Endothelial cell of umbilical vein (primary cell): ENCODE measurements at regions not wholly inside any gene's neighbourhood (a gene's known extent, or its start where the extent isn't known, plus 50 kb on each side); places are given as distances from the start of the nearest gene placed in this dataset.

Source experiments
- BruUV-seq: library from RNA; stranded (reverse); fragments of 400-500 nt; replicated peaks from 2 replicates; lab custom pipeline; 2021; lab: Mats Ljungman, UMichigan
- CTCF ChIA-PET: fragments of 300-600, 350-600 bp; sonication (Branson Sonifier 250); formaldehyde crosslinking; loops from one replicate; lab custom pipeline; 2021; ENCODE audit warnings: antibody characterized with exemption, inconsistent platforms; lab: Charles Lee
- POLR2A ChIA-PET: fragments of 300-600, 350-600 bp; sonication (Branson Sonifier 250); formaldehyde crosslinking; loops from one replicate; lab custom pipeline; 2021; ENCODE audit warnings: antibody characterized with exemption, inconsistent platforms; lab: Charles Lee
- DNase-seq: peaks from one replicate; pipeline ENCODE4 v3.0.0-alpha.2; 2011; ENCODE audit warnings: low read depth, low spot score
- FAIRE-seq: peaks from 2 replicates; lab custom pipeline; 2011; peaks lifted over from hg19 to GRCh38; lab: Jason Lieb, UNC
- H2AFZ ChIP-seq: 2 replicates; pipeline ENCODE4 v1.6.0; 2012; ENCODE audit warnings: low read depth, low read length, control low read depth, inconsistent platforms
- H3K27ac ChIP-seq: 2 replicates; pipeline ENCODE4 v1.5.1; 2011; ENCODE audit warnings: low read depth, mild to moderate bottlenecking, control low read depth, low read length, moderate library complexity; ENCODE audit not compliant: insufficient read depth
- H3K27me3 ChIP-seq, 2 experiments: 2 replicates each; pipeline versions ENCODE4 v1.6.0 to v1.6.1; 2011; ENCODE audit warnings: low read length in 2 of 2, mixed read lengths in 1 of 2; ENCODE audit not compliant: control insufficient read depth in 2 of 2, insufficient read depth in 2 of 2
- H3K36me3 ChIP-seq, 2 experiments: 2 replicates in 1 of 2; 3 replicates in 1 of 2; pipeline ENCODE4 v1.5.1; 2011; ENCODE audit warnings: low read length in 2 of 2, mild to moderate bottlenecking in 1 of 2, moderate library complexity in 1 of 2; ENCODE audit not compliant: control insufficient read depth in 2 of 2, insufficient read depth in 2 of 2; ENCODE audit errors: extremely low read depth in 1 of 2
- H3K4me1 ChIP-seq: 3 replicates; pipeline ENCODE4 v1.5.1; 2011; ENCODE audit warnings: mild to moderate bottlenecking, low read length; ENCODE audit not compliant: control insufficient read depth, insufficient read depth; ENCODE audit errors: extremely low read depth
- H3K4me2 ChIP-seq: 2 replicates; pipeline ENCODE4 v1.6.1; 2011; ENCODE audit warnings: low read length, control low read depth, mixed read lengths; ENCODE audit not compliant: insufficient read depth
- H3K4me3 ChIP-seq, 3 experiments: fragments of 200-600 bp in 1 of 3; sonication (generic), shearing (Covaris generic) in 1 of 3; replicated peaks in 1 of 3; 2 replicates each; pipeline ENCODE4 v1.5.1; 2011 to 2016; ENCODE audit warnings: control low read depth in 3 of 3, low read length in 3 of 3, mild to moderate bottlenecking in 2 of 3, inconsistent platforms in 1 of 3, low read depth in 1 of 3, moderate library complexity in 1 of 3; ENCODE audit not compliant: insufficient read depth in 1 of 3
- H3K79me2 ChIP-seq: 2 replicates; pipeline ENCODE4 v1.6.0; 2012; ENCODE audit warnings: low read length, inconsistent platforms; ENCODE audit not compliant: control insufficient read depth, insufficient read depth
- H3K9ac ChIP-seq: replicated peaks from 2 replicates; pipeline ENCODE3; 2011; ENCODE audit warnings: low read length, control low read depth; ENCODE audit not compliant: insufficient read depth; ENCODE audit errors: extremely low read depth
- H3K9me1 ChIP-seq: replicated peaks from 3 replicates; pipeline ENCODE4 v1.6.0; 2011; ENCODE audit warnings: mild to moderate bottlenecking, low read length; ENCODE audit not compliant: control insufficient read depth, insufficient read depth; ENCODE audit errors: extremely low read depth
- H3K9me3 ChIP-seq: replicated peaks from 2 replicates; pipeline ENCODE4 v1.5.1; 2012; ENCODE audit warnings: low read length, inconsistent platforms; ENCODE audit not compliant: control insufficient read depth, insufficient read depth
- H4K20me1 ChIP-seq: replicated peaks from 2 replicates; pipeline ENCODE3; 2011; ENCODE audit warnings: mild to moderate bottlenecking, low read length; ENCODE audit not compliant: control insufficient read depth, insufficient read depth; ENCODE audit errors: extremely low read depth
- CTCF ChIP-seq, 2 donors: IDR thresholded peaks; 1 replicate in 1 of 2; 2 replicates in 1 of 2; pipeline ENCODE4 v1.5.1; 2011; ENCODE audit warnings: low read length in 2 of 2, mild to moderate bottlenecking in 2 of 2, moderate library complexity in 2 of 2, control low read depth in 1 of 2, inconsistent platforms in 1 of 2, low read depth in 1 of 2; ENCODE audit not compliant: insufficient read depth in 1 of 2; ENCODE audit errors: extremely low read depth in 1 of 2
- EZH2 ChIP-seq: IDR thresholded peaks from 2 replicates; pipeline ENCODE4 v1.6.1; 2012; ENCODE audit warnings: borderline replicate concordance, low read depth, mild to moderate bottlenecking, moderate library complexity, low read length, inconsistent platforms; ENCODE audit not compliant: severe bottlenecking
- FOS ChIP-seq: IDR thresholded peaks from 2 replicates; pipeline ENCODE4 v1.6.1; 2011; ENCODE audit warnings: mild to moderate bottlenecking, low read length, moderate library complexity, borderline replicate concordance; ENCODE audit not compliant: insufficient read depth
- GATA2 ChIP-seq: IDR thresholded peaks from 2 replicates; pipeline ENCODE4 v1.7.0; 2011; ENCODE audit warnings: low read depth, mild to moderate bottlenecking, moderate library complexity, mixed read lengths, low read length; ENCODE audit not compliant: insufficient read length, insufficient read depth
- JUN ChIP-seq: IDR thresholded peaks from 2 replicates; pipeline ENCODE4 v1.6.1; 2011; ENCODE audit warnings: borderline replicate concordance, low read depth; ENCODE audit not compliant: insufficient read length, insufficient read depth
- MAX ChIP-seq: IDR thresholded peaks from 2 replicates; pipeline ENCODE4 v1.6.1; 2011; ENCODE audit not compliant: insufficient read depth, insufficient read length
- MYC ChIP-seq: IDR thresholded peaks from one replicate; pipeline ENCODE4 v1.6.1; 2011; ENCODE audit warnings: mild to moderate bottlenecking, low read depth, low read length
- POLR2A ChIP-seq: IDR thresholded peaks from 2 replicates; pipeline ENCODE4 v1.6.1; 2012; ENCODE audit warnings: low read depth, mild to moderate bottlenecking, control low read depth, low read length
- POLR2AphosphoS5 ChIP-seq: IDR thresholded peaks from 2 replicates; pipeline ENCODE4 v1.6.1; 2012; ENCODE audit warnings: low read depth, mild to moderate bottlenecking, control low read depth, low read length, moderate library complexity; ENCODE audit not compliant: insufficient read depth
- dilution Hi-C: fragments of 300-500 bp; cut with MboI; formaldehyde crosslinking; loops from one replicate; pipeline ENCODE4 v1.15.0; 2019; ENCODE audit warnings: low sequenced_read_pairs; ENCODE audit not compliant: extremely low pct_ligation_motif_present
- intact Hi-C: fragments of 100-400 bp; cut with micrococcal nuclease; formaldehyde crosslinking; loops from one replicate; pipeline ENCODE4 v1.10.0; 2022

- Histone ChIP-seq H3K27ac (no peak overlapping the region), H3K79me2 (no peaks in the 10 kb centered on the region), H3K27me3 (no peaks in the 10 kb centered on the region), H3K4me2 (no peak overlapping the region), H3K9ac (no peak overlapping the region), H3K36me3 (no peaks in the 10 kb centered on the region), H4K20me1 (no peaks in the 10 kb centered on the region), H3K9me1 (no peaks in the 10 kb centered on the region), H3K9me3 (peaks cover 3% of the 10 kb centered on the region), H3K4me1 (no peaks in the 10 kb centered on the region), H2AFZ (no peak overlapping the region), H3K4me3 (no peak overlapping the region)
- TF ChIP-seq MAX (no peak), POLR2AphosphoS5 (no peak), FOS (no peak), EZH2 (no peak), CTCF (IDR thresholded peaks at IDR 0.05; ENCODE audit: extremely low read depth in 1 of 2, insufficient read depth in 1 of 2, low read depth in 1 of 2, low read length in 2 of 2) (no peak), GATA2 (no peak), MYC (no peak), JUN (no peak), POLR2A (no peak)
- intact Hi-C loops = no loop called here
- POLR2A ChIA-PET = no interaction called here
- FAIRE-seq (no peak), DNase-seq (no peak)
- dilution Hi-C loops = no loop called here
- BruUV-seq = no TSS peak
- CTCF ChIA-PET = no interaction called here
These were observed 346.8 kb downstream of the OR4C45 start for GRCh38 chr11:50379484-50379883.
